IMR-90 (cell line): ENCODE measurements at regions not wholly inside any gene's neighbourhood (a gene's known extent, or its start where the extent isn't known, plus 50 kb on each side); places are given as distances from the start of the nearest gene placed in this dataset.

Experiments
- ATAC-seq: fragments of 200-7000 bp; cut with Tn5 transposase; 2 replicates; pipeline ENCODE4 v1.9.1; 2020; ENCODE audit warnings: low read depth, mild to moderate bottlenecking, moderate library complexity
- BruUV-seq: library from RNA; stranded (reverse); fragments of 400-500 nt; replicated peaks from 2 replicates; lab custom pipeline; 2021; lab: Mats Ljungman, UMichigan
- CTCF ChIA-PET: fragments of 300-600 bp; formaldehyde crosslinking; extraction: SDS; loops from one replicate; lab custom pipeline; 2021; ENCODE audit warnings: antibody characterized with exemption; lab: Yijun Ruan, JAX
- POLR2A ChIA-PET: fragments of 300-600 bp; sonication (Branson Sonifier 250); formaldehyde crosslinking; loops from one replicate; lab custom pipeline; 2022; ENCODE audit warnings: antibody characterized with exemption; ENCODE audit not compliant: unreplicated experiment; lab: Charles Lee
- DNase-seq: peaks from one replicate; pipeline ENCODE4 v3.0.0; 2013
- H2AFZ ChIP-seq: replicated peaks from 2 replicates; pipeline ENCODE3; 2013; ENCODE audit warnings: low read length, mild to moderate bottlenecking; ENCODE audit not compliant: poor library complexity
- H2AK5ac ChIP-seq: 2 replicates; pipeline ENCODE4 v1.6.1; 2013; ENCODE audit warnings: low read depth, low read length, inconsistent platforms
- H2AK9ac ChIP-seq: replicated peaks from 2 replicates; pipeline ENCODE3; 2013; ENCODE audit warnings: mild to moderate bottlenecking, low read depth, low read length, moderate library complexity; ENCODE audit not compliant: poor library complexity
- H2BK120ac ChIP-seq: 2 replicates; pipeline ENCODE4 v1.6.1; 2013; ENCODE audit warnings: low read depth, low read length, inconsistent platforms
- H2BK15ac ChIP-seq: 3 replicates; pipeline ENCODE4 v1.6.1; 2013; ENCODE audit warnings: low read depth, low read length, inconsistent platforms
- H2BK20ac ChIP-seq: 2 replicates; pipeline ENCODE4 v1.6.1; 2013; ENCODE audit warnings: low read depth, mild to moderate bottlenecking, inconsistent platforms, low read length, moderate library complexity
- H2BK5ac ChIP-seq: 2 replicates; pipeline ENCODE4 v1.6.1; 2013; ENCODE audit warnings: mild to moderate bottlenecking, low read depth, low read length, inconsistent platforms; ENCODE audit not compliant: poor library complexity, severe bottlenecking
- H3K14ac ChIP-seq: replicated peaks from 2 replicates; pipeline ENCODE4 v1.6.1; 2013; ENCODE audit warnings: low read depth, low read length, inconsistent platforms
- H3K18ac ChIP-seq: 2 replicates; pipeline ENCODE4 v1.6.1; 2013; ENCODE audit warnings: low read depth, low read length, control low read depth
- H3K23ac ChIP-seq: 2 replicates; pipeline ENCODE4 v1.6.1; 2013; ENCODE audit warnings: low read depth, low read length, inconsistent platforms
- H3K27ac ChIP-seq: 2 replicates; pipeline ENCODE4 v1.5.1; 2013; ENCODE audit warnings: mild to moderate bottlenecking, control low read depth, low read length; ENCODE audit not compliant: insufficient read depth
- H3K27me3 ChIP-seq: 2 replicates; pipeline ENCODE4 v1.6.1; 2013; ENCODE audit warnings: low read length; ENCODE audit not compliant: control insufficient read depth, insufficient read depth
- H3K36me3 ChIP-seq: 2 replicates; pipeline ENCODE4 v1.6.1; 2013; ENCODE audit warnings: low read length, mixed read lengths; ENCODE audit not compliant: control insufficient read depth, insufficient read depth
- H3K4ac ChIP-seq: 2 replicates; pipeline ENCODE4 v1.6.1; 2013; ENCODE audit warnings: low read depth, low read length, inconsistent platforms
- H3K4me1 ChIP-seq: 2 replicates; pipeline ENCODE4 v1.6.1; 2013; ENCODE audit warnings: low read length, mixed read lengths; ENCODE audit not compliant: control insufficient read depth, insufficient read depth
- H3K4me2 ChIP-seq: 2 replicates; pipeline ENCODE4 v1.6.1; 2013; ENCODE audit warnings: low read depth, mild to moderate bottlenecking, control low read depth, low read length, moderate library complexity
- H3K4me3 ChIP-seq: 2 replicates; pipeline ENCODE4 v1.5.1; 2013; ENCODE audit warnings: low read depth, mild to moderate bottlenecking, control low read depth, low read length, moderate library complexity; ENCODE audit not compliant: insufficient read depth
- H3K56ac ChIP-seq: 2 replicates; pipeline ENCODE4 v1.6.1; 2013; ENCODE audit warnings: low read length, inconsistent platforms; ENCODE audit not compliant: insufficient read depth; ENCODE audit errors: extremely low read depth
- H3K79me1 ChIP-seq, 2 experiments: 2 replicates each; pipeline ENCODE4 v1.6.1; 2013; ENCODE audit warnings: low read length in 2 of 2, inconsistent platforms in 1 of 2, low read depth in 1 of 2
- H3K9ac ChIP-seq: 2 replicates; pipeline ENCODE4 v1.6.1; 2013; ENCODE audit warnings: low read depth, low read length, control low read depth
- H3K9me1 ChIP-seq: 2 replicates; pipeline ENCODE4 v1.6.1; 2013; ENCODE audit warnings: low read length, inconsistent platforms; ENCODE audit not compliant: insufficient read depth
- H3K9me3 ChIP-seq: 2 replicates; pipeline ENCODE4 v1.6.1; 2013; ENCODE audit warnings: low read length; ENCODE audit not compliant: control insufficient read depth, insufficient read depth
- H4K20me1 ChIP-seq: 2 replicates; pipeline ENCODE4 v1.6.1; 2013; ENCODE audit warnings: low read length, inconsistent platforms; ENCODE audit not compliant: insufficient read depth
- H4K5ac ChIP-seq: 2 replicates; pipeline ENCODE4 v1.6.1; 2013; ENCODE audit warnings: mild to moderate bottlenecking, low read depth, low read length, control low read depth
- H4K8ac ChIP-seq, 2 experiments: 2 replicates each; pipeline ENCODE4 v1.6.1; 2013; ENCODE audit warnings: low read depth in 2 of 2, low read length in 2 of 2, control low read depth in 1 of 2, inconsistent platforms in 1 of 2
- H4K91ac ChIP-seq: 2 replicates; pipeline ENCODE4 v1.6.1; 2013; ENCODE audit warnings: low read depth, low read length, inconsistent platforms; ENCODE audit not compliant: insufficient read depth
- BHLHE40 ChIP-seq: fragments of 150-350 bp; IDR thresholded peaks from 2 replicates; pipeline ENCODE4 v1.6.1; 2016; ENCODE audit warnings: mild to moderate bottlenecking, low read depth, low read length
- CEBPB ChIP-seq: IDR thresholded peaks from 2 replicates; pipeline ENCODE4 v1.6.1; 2012; ENCODE audit warnings: low read depth, low read length, improper control_type of control experiment
- CTCF ChIP-seq: conservative IDR thresholded peaks from 2 replicates; pipeline ENCODE4 v1.5.1; 2012; ENCODE audit warnings: mild to moderate bottlenecking, low read depth, low read length, improper control_type of control experiment
- ELK1 ChIP-seq: fragments of 150-350 bp; IDR thresholded peaks from 2 replicates; pipeline ENCODE4 v1.6.1; 2016; ENCODE audit warnings: low read depth, mild to moderate bottlenecking, low read length, moderate library complexity, borderline replicate concordance
- FOS ChIP-seq: fragments of 150-350 bp; IDR thresholded peaks from 2 replicates; pipeline ENCODE4 v1.6.1; 2016; ENCODE audit warnings: low read depth, low read length
- MAFK ChIP-seq: IDR thresholded peaks from 2 replicates; pipeline ENCODE4 v1.6.1; 2012; ENCODE audit warnings: low read depth, low read length, improper control_type of control experiment
- MAZ ChIP-seq: IDR thresholded peaks from 2 replicates; pipeline ENCODE4 v1.6.1; 2012; ENCODE audit warnings: low read depth, mild to moderate bottlenecking, low read length, improper control_type of control experiment, moderate library complexity, borderline replicate concordance
- POLR2A ChIP-seq: IDR thresholded peaks from 2 replicates; pipeline ENCODE4 v1.6.1; 2012; ENCODE audit warnings: mild to moderate bottlenecking, low read depth, low read length
- RAD21 ChIP-seq: IDR thresholded peaks from 2 replicates; pipeline ENCODE4 v1.6.1; 2012; ENCODE audit warnings: low read length, improper control_type of control experiment
- RFX5 ChIP-seq: IDR thresholded peaks from 2 replicates; pipeline ENCODE4 v1.8.0; 2012; ENCODE audit warnings: low read depth, mild to moderate bottlenecking, low read length, moderate library complexity
- WGBS, 2 experiments: methylation state at CpG; one replicate each; pipeline versions ENCODE4 v1.1.5 to v1.1.7; 2013; ENCODE audit warnings: missing lambda C conversion rate in 2 of 2; ENCODE audit not compliant: insufficient read length in 1 of 2; ENCODE audit errors: extremely low coverage in 2 of 2; 5-methylcytosine and 5-hydroxymethylcytosine counted together
- dilution Hi-C: fragments of 300-500 bp; cut with HindIII; formaldehyde crosslinking; loops from one replicate; pipeline ENCODE4 v1.14.3; 2018; ENCODE audit warnings: low sequenced_read_pairs; ENCODE audit not compliant: unreplicated experiment
- in situ Hi-C: fragments of 300-500 bp; cut with MboI; formaldehyde crosslinking; loops from 3 replicates; pipeline ENCODE4 v1.14.3; 2019; ENCODE audit warnings: low sequenced_read_pairs, inconsistent platforms, mixed read lengths
- intact Hi-C: fragments of 100-400 bp; cut with micrococcal nuclease; formaldehyde crosslinking; loops from 2 replicates; pipeline ENCODE4 v1.10.0; 2022

- no peak overlapping the region for H2BK5ac ChIP-seq
- no peak overlapping the region for H4K5ac ChIP-seq
- no peak for ATAC-seq
- no peak overlapping the region for H2BK120ac ChIP-seq
- TF ChIP-seq BHLHE40 (no peak), FOS (no peak), ELK1 (no peak), MAFK (no peak), CTCF (no peak), RAD21 (no peak), POLR2A (no peak), RFX5 (no peak), CEBPB (no peak), MAZ (no peak)
- H3K4me1 ChIP-seq, result no peaks in the 10 kb centered on the region
- no peak overlapping the region for H2AK9ac ChIP-seq
- no peak overlapping the region for H2BK15ac ChIP-seq
- no peak overlapping the region for H2BK20ac ChIP-seq
- H3K23ac ChIP-seq, result no peak overlapping the region
- no peak overlapping the region for H3K14ac ChIP-seq
- peaks cover 20% of the 10 kb centered on the region for H3K9me3 ChIP-seq
- no CpG with 5 or more reads among the region's 18 CpGs for WGBS, 2 experiments
- H2AFZ ChIP-seq, result no peak overlapping the region
- H3K27ac ChIP-seq, result no peak overlapping the region
- H2AK5ac ChIP-seq, result no peak overlapping the region
- H3K27me3 ChIP-seq, result no peaks in the 10 kb centered on the region
- no peak overlapping the region for H3K4me2 ChIP-seq
- no peaks in the 10 kb centered on the region for H4K20me1 ChIP-seq
- in situ Hi-C loops (no loop called here), intact Hi-C loops (no loop called here), dilution Hi-C loops (no loop called here)
- H4K91ac ChIP-seq, result no peak overlapping the region
- CTCF ChIA-PET, result no interaction called here
- no peaks in the 10 kb centered on the region for H3K9me1 ChIP-seq
- POLR2A ChIA-PET, result no interaction called here
- DNase-seq, result no peak
- no peak overlapping the region for H4K8ac ChIP-seq
- H3K36me3 ChIP-seq, result no peaks in the 10 kb centered on the region
- BruUV-seq, result no TSS peak
- no peak overlapping the region for H3K56ac ChIP-seq
- no peak overlapping the region for H3K4ac ChIP-seq
- no peak overlapping the region for H3K18ac ChIP-seq
- H3K79me1 ChIP-seq, result no peaks in the 10 kb centered on the region
- no peak overlapping the region for H3K9ac ChIP-seq
- H3K4me3 ChIP-seq, result no peak overlapping the region
Measured at GRCh38 chr5:3510642-3511417, 84.8 kb upstream of the IRX1 start.
